ENCODE measurements at regions not wholly inside any gene's neighbourhood (a gene's known extent, or its start where the extent isn't known, plus 50 kb on each side); places are given as distances from the start of the nearest gene placed in this dataset.

GRCh38 chr11:97229936-97230335 is 840.1 kb downstream of the JRKL start:
- H3K27me3 ChIP-seq: no peaks in the 10 kb centered on the region
- intact Hi-C loops (cut with DNase I; ENCODE audit: low total_unique reads): no loop called here
- H3K9me3 ChIP-seq: no peaks in the 10 kb centered on the region
- no peak for DNase-seq
- TF ChIP-seq POLR2A (IDR thresholded peaks at IDR 0.05) (no peak), EP300 (IDR thresholded peaks at IDR 0.05; ENCODE audit: low read depth) (no peak), CTCF (IDR thresholded peaks at IDR 0.05) (no peak), POLR2AphosphoS5 (IDR thresholded peaks at IDR 0.05) (no peak)
- 48 to 51% methylated on average over 3 of the region's 3 CpGs for WGBS, 2 donors (ENCODE audit: low coverage in 1 of 2)
- no peaks in the 10 kb centered on the region for H3K36me3 ChIP-seq
- no peak overlapping the region for H3K4me3 ChIP-seq
- H3K27ac ChIP-seq: no peak overlapping the region
- in situ Hi-C loops (cut with MboI; ENCODE audit: low pct_ligation_motif_present in 1 of 4, low pct_unique_long_range_greater_than_20kb in 1 of 4, low sequenced_read_pairs in 3 of 4): no loop called here
- no peaks in the 10 kb centered on the region for H3K4me1 ChIP-seq

GRCh38 chr11:97231231-97231630 is 841.4 kb downstream of the JRKL start:
- no peak overlapping the region for H3K27ac ChIP-seq
- DNase-seq: no peak
- H3K4me1 ChIP-seq: no peaks in the 10 kb centered on the region
- H3K9me3 ChIP-seq: no peaks in the 10 kb centered on the region
- no peak for TF ChIP-seq EP300 (IDR thresholded peaks at IDR 0.05; ENCODE audit: low read depth)
- no peak for TF ChIP-seq POLR2AphosphoS5 (IDR thresholded peaks at IDR 0.05)
- no peak for TF ChIP-seq CTCF (IDR thresholded peaks at IDR 0.05)
- TF ChIP-seq POLR2A (IDR thresholded peaks at IDR 0.05): no peak
- no peak overlapping the region for H3K4me3 ChIP-seq
- in situ Hi-C loops (cut with MboI; ENCODE audit: low pct_ligation_motif_present in 1 of 4, low pct_unique_long_range_greater_than_20kb in 1 of 4, low sequenced_read_pairs in 3 of 4) (no loop called here), intact Hi-C loops (cut with DNase I; ENCODE audit: low total_unique reads) (no loop called here)
- H3K27me3 ChIP-seq: no peaks in the 10 kb centered on the region
- no peaks in the 10 kb centered on the region for H3K36me3 ChIP-seq

- H3K9me3 ChIP-seq: no peaks in the 10 kb centered on the region
- intact Hi-C loops (cut with DNase I; ENCODE audit: low total_unique reads): no loop called here
- in situ Hi-C loops (cut with MboI; ENCODE audit: low pct_ligation_motif_present in 1 of 4, low pct_unique_long_range_greater_than_20kb in 1 of 4, low sequenced_read_pairs in 3 of 4): no loop called here
- H3K4me3 ChIP-seq: no peak overlapping the region
- TF ChIP-seq CTCF (IDR thresholded peaks at IDR 0.05) (no peak), EP300 (IDR thresholded peaks at IDR 0.05; ENCODE audit: low read depth) (no peak), POLR2A (IDR thresholded peaks at IDR 0.05) (no peak), POLR2AphosphoS5 (IDR thresholded peaks at IDR 0.05) (no peak)
- H3K36me3 ChIP-seq: no peaks in the 10 kb centered on the region
- no peaks in the 10 kb centered on the region for H3K4me1 ChIP-seq
- WGBS, 2 donors (ENCODE audit: low coverage in 1 of 2): 57 to 58% methylated on average over 3 of the region's 3 CpGs
- DNase-seq: no peak
- H3K27me3 ChIP-seq: no peaks in the 10 kb centered on the region
- H3K27ac ChIP-seq: no peak overlapping the region
Observed at GRCh38 chr11:97234016-97234415, 844.2 kb downstream of the JRKL start.

- in situ Hi-C loops (cut with MboI; ENCODE audit: low pct_ligation_motif_present in 1 of 4, low pct_unique_long_range_greater_than_20kb in 1 of 4, low sequenced_read_pairs in 3 of 4): no loop called here
- 74 to 100% methylated on average over 2 of the region's 2 CpGs for WGBS, 2 donors (ENCODE audit: low coverage in 1 of 2)
Observed at GRCh38 chr11:97237151-97237550, 847.3 kb downstream of the JRKL start.

More at GRCh38 chr11:97237151-97237550, 847.3 kb downstream of the JRKL start:
- no peak for DNase-seq
- Histone ChIP-seq H3K4me3 (no peak overlapping the region), H3K36me3 (no peaks in the 10 kb centered on the region), H3K4me1 (no peaks in the 10 kb centered on the region), H3K27ac (no peak overlapping the region), H3K9me3 (no peaks in the 10 kb centered on the region), H3K27me3 (no peaks in the 10 kb centered on the region)
- intact Hi-C loops (cut with DNase I; ENCODE audit: low total_unique reads): no loop called here
- TF ChIP-seq POLR2A (IDR thresholded peaks at IDR 0.05) (no peak), EP300 (IDR thresholded peaks at IDR 0.05; ENCODE audit: low read depth) (no peak), POLR2AphosphoS5 (IDR thresholded peaks at IDR 0.05) (no peak), CTCF (IDR thresholded peaks at IDR 0.05) (no peak)
